Naive thymus-derived CD4-positive, alpha-beta T cell (primary cell): ENCODE measurements at regions not wholly inside any gene's neighbourhood (a gene's known extent, or its start where the extent isn't known, plus 50 kb on each side); places are given as distances from the start of the nearest gene placed in this dataset.
"Not testable (repeated sequence)": the region's sequence is repeated elsewhere in the genome, so short reads cannot be mapped to it uniquely, and the experiment has no call there.

Experiments
- ATAC-seq: fragments of 150-1000 bp; cut with Tn5 transposase; 2 replicates; pipeline ENCODE4 v1.10.0; 2021; ENCODE audit warnings: mild to moderate bottlenecking, moderate library complexity
- CTCF ChIA-PET: fragments of 350-600 bp; sonication (Branson Sonifier 250); formaldehyde crosslinking; loops from one replicate; lab custom pipeline; 2021; ENCODE audit warnings: antibody characterized with exemption; lab: Charles Lee
- POLR2A ChIA-PET: fragments of 350-600 bp; sonication (Branson Sonifier 250); formaldehyde crosslinking; loops from one replicate; lab custom pipeline; 2021; ENCODE audit warnings: antibody characterized with exemption, inconsistent platforms; lab: Charles Lee
- DNase-seq, 9 donors: peaks; one replicate each; pipeline versions ENCODE4 v3.0.0 to v3.0.0-alpha.2; 2020 to 2022; ENCODE audit warnings: mixed read lengths in 1 of 9
- H3K27ac ChIP-seq: one replicate; pipeline ENCODE4 v1.7.0; 2013; ENCODE audit warnings: mild to moderate bottlenecking, low read depth, low read length, moderate library complexity
- H3K27me3 ChIP-seq, 2 donors: one replicate each; pipeline ENCODE4 v1.7.0; 2013; ENCODE audit warnings: low read length in 2 of 2, mild to moderate bottlenecking in 2 of 2, moderate library complexity in 2 of 2; ENCODE audit not compliant: control insufficient read depth in 2 of 2, insufficient read depth in 2 of 2
- H3K36me3 ChIP-seq, 3 experiments: 1 replicate in 2 of 3; 2 replicates in 1 of 3; pipeline ENCODE4 v1.7.0; 2013; ENCODE audit warnings: low read length in 3 of 3, mild to moderate bottlenecking in 3 of 3, moderate library complexity in 1 of 3; ENCODE audit not compliant: insufficient read depth in 3 of 3, control insufficient read depth in 2 of 3
- H3K4me1 ChIP-seq, 2 donors: one replicate each; pipeline ENCODE4 v1.7.0; 2013; ENCODE audit warnings: low read length in 2 of 2, mild to moderate bottlenecking in 2 of 2, moderate library complexity in 1 of 2; ENCODE audit not compliant: control insufficient read depth in 2 of 2, insufficient read depth in 2 of 2
- H3K4me3 ChIP-seq: 2 replicates; pipeline ENCODE4 v1.7.0; 2013; ENCODE audit warnings: mild to moderate bottlenecking, low read length
- H3K9me3 ChIP-seq, 3 experiments: 1 replicate in 2 of 3; 2 replicates in 1 of 3; pipeline ENCODE4 v1.7.0; 2013; ENCODE audit warnings: low read length in 3 of 3; ENCODE audit not compliant: control insufficient read depth in 2 of 3
- H3K27ac Mint-ChIP-seq, 9 donors: one replicate each; pipeline ENCODE4 v1.8.0; 2020 to 2022; ENCODE audit warnings: mixed read lengths in 9 of 9, mild to moderate bottlenecking in 8 of 9, moderate library complexity in 5 of 9, inconsistent platforms in 2 of 9
- H3K27me3 Mint-ChIP-seq, 5 donors: one replicate each; pipeline ENCODE4 v1.8.0; 2021 to 2022; ENCODE audit warnings: mixed read lengths in 5 of 5, mild to moderate bottlenecking in 1 of 5
- H3K36me3 Mint-ChIP-seq, 5 donors: one replicate each; pipeline ENCODE4 v1.8.0; 2020 to 2022; ENCODE audit warnings: mixed read lengths in 5 of 5, mild to moderate bottlenecking in 3 of 5, inconsistent platforms in 1 of 5
- H3K4me1 Mint-ChIP-seq, 7 donors: one replicate each; pipeline ENCODE4 v1.8.0; 2020 to 2022; ENCODE audit warnings: mixed read lengths in 7 of 7, mild to moderate bottlenecking in 3 of 7, inconsistent platforms in 1 of 7
- H3K4me3 Mint-ChIP-seq, 10 donors: one replicate each; pipeline ENCODE4 v1.8.0; 2020 to 2022; ENCODE audit warnings: mild to moderate bottlenecking in 10 of 10, mixed read lengths in 10 of 10, moderate library complexity in 6 of 10, inconsistent platforms in 2 of 10
- H3K9me3 Mint-ChIP-seq, 11 donors: one replicate each; pipeline ENCODE4 v1.8.0; 2020 to 2022; ENCODE audit warnings: mixed read lengths in 11 of 11, mild to moderate bottlenecking in 4 of 11, inconsistent platforms in 1 of 11, moderate library complexity in 1 of 11
- intact Hi-C, 2 donors: fragments of 100-400 bp; cut with micrococcal nuclease; formaldehyde crosslinking; loops; one replicate each; pipeline ENCODE4 v1.15.1; 2023

DNA sequence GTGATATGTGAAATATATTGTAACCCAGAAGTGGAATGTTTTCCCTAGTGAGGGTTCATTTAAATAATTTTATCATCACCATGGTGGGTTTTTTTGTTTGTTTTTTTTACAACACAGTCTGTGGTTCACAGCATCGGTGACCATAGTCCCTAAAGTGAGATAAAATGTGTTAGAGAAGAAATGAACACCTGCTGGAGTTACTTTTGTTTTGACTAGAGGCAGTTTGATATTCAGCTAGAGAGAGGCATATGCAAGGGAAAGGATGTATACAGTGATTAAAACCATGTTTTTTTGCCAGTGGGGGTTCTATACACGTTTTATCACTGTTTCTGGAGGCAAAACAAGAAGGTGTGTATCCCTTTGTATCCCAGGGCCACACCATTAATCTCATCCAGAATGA, 541.5 kb downstream of the PCDH7 start:
- H3K4me3 ChIP-seq, result no peak overlapping the region
- H3K4me3 Mint-ChIP-seq, result no peak overlapping the region
- no peak for DNase-seq
- ChIA-PET POLR2A (no interaction called here), CTCF (no interaction called here)
- no peaks in the 10 kb centered on the region for H3K27me3 ChIP-seq
- H3K27ac Mint-ChIP-seq, result no peak overlapping the region
- no peaks in the 10 kb centered on the region for H3K4me1 ChIP-seq
- H3K4me1 Mint-ChIP-seq, result no peaks in the 10 kb centered on the region
- no peaks in the 10 kb centered on the region for H3K27me3 Mint-ChIP-seq
- H3K36me3 Mint-ChIP-seq, result no peaks in the 10 kb centered on the region
- no peak overlapping the region for H3K27ac ChIP-seq
- no peaks in the 10 kb centered on the region for H3K36me3 ChIP-seq
- peaks cover 0 to 7% (median 0%) of the 10 kb centered on the region in 3 experiments for H3K9me3 ChIP-seq
- intact Hi-C loops, result no loop called here
- peaks cover 0 to 21% (median 10%) of the 10 kb centered on the region in 11 donors for H3K9me3 Mint-ChIP-seq
- no peak for ATAC-seq

DNA sequence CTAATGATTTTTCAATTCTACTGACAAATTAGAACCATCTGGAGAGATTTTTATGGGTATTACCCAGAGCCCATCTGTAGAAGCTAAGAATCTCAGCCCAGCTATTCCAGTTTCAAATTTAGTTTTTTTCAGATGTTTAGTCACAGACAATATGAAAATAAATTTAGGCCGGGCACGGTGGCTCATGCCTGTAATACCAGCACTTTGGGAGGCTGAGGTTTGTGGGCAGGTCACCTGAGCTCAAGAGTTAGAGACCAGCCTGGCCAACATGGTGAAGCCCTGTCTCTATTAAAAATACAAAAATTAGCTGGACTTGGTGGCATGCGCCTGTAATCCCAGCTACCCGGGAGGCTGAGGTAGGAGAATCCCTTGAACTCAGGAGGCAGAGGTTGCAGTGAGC, 545.9 kb downstream of the PCDH7 start:
- DNase-seq, H3K4me1 ChIP-seq, H3K27me3 Mint-ChIP-seq, intact Hi-C loops, H3K4me3 ChIP-seq, H3K27me3 ChIP-seq, CTCF ChIA-PET, H3K36me3 ChIP-seq, H3K36me3 Mint-ChIP-seq, ATAC-seq, H3K27ac Mint-ChIP-seq, H3K9me3 ChIP-seq, H3K4me3 Mint-ChIP-seq, H3K27ac ChIP-seq, POLR2A ChIA-PET, H3K4me1 Mint-ChIP-seq: not testable (repeated sequence)
- peaks cover 1 to 12% (median 4%) of the 10 kb centered on the region in 11 donors for H3K9me3 Mint-ChIP-seq

DNA sequence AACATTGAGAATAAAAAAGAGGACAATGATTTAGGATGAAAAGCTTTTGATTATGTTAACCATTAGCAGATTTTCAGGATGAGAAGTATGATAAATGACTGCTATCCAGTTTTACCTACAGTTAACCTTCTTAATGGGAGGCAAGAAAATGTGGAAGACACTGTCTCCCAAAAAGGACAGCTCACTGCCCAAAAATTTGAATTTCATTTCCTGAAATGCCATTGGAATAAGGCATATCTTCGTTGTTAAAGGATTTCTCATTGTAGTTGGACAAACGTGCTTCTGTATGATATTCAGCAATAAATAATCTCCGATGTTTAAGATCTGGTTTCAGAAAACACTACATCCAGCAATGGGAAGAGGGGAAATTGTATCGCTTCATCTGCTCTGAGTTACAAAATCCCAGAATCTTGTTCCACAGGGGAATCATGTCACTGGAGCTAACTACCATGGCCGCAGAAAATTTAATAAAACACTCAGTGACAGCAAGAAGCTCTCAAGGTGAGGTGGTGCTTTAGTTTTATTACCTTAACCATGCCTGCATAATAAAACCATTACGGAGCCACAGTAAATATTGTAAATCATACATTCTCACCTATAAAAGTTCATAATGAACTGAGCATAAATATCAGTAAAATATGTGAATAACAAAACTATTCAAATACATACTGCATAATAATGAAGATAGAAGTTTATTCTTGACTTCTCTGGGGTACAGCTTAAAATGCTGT, 552.3 kb downstream of the PCDH7 start:
- no peak for ATAC-seq
- H3K4me1 Mint-ChIP-seq, result no peaks in the 10 kb centered on the region
- Histone ChIP-seq H3K4me3 (no peak overlapping the region), H3K36me3 (no peaks in the 10 kb centered on the region), H3K27ac (no peak overlapping the region), H3K27me3 (no peaks in the 10 kb centered on the region), H3K9me3 (no peaks in the 10 kb centered on the region), H3K4me1 (no peaks in the 10 kb centered on the region)
- intact Hi-C loops, result no loop called here
- no peak overlapping the region for H3K27ac Mint-ChIP-seq
- DNase-seq, result no peak
- H3K27me3 Mint-ChIP-seq, result no peaks in the 10 kb centered on the region
- ChIA-PET POLR2A (no interaction called here), CTCF (no interaction called here)
- H3K4me3 Mint-ChIP-seq, result no peak overlapping the region
- H3K9me3 Mint-ChIP-seq, result peaks cover 1 to 9% (median 5%) of the 10 kb centered on the region in 11 donors
- no peaks in the 10 kb centered on the region for H3K36me3 Mint-ChIP-seq

DNA sequence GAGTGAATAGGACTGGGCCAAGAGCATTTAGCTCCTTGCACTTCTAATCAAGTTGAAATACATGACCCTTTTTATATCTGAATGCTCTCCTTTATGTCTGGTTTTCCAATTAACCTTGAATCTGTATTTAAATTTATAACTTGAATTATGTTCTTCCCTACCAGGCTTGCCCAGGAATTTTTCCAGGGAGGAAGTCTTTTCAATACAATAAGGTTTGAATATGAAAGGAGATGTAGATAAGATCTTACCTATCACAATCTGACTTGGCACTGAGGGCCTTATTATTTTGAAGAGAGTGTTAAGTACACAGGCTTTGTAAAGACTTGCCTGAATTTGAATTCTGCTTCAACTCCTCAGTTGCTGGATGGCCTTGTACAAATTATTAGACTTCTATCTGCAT, 555.7 kb downstream of the PCDH7 start:
- intact Hi-C loops, result no loop called here
- H3K9me3 ChIP-seq, result no peaks in the 10 kb centered on the region
- Mint-ChIP-seq H3K4me3 (no peak overlapping the region), H3K27me3 (no peaks in the 10 kb centered on the region), H3K36me3 (no peaks in the 10 kb centered on the region), H3K4me1 (no peaks in the 10 kb centered on the region), H3K27ac (no peak overlapping the region), H3K9me3 (peaks cover 0 to 16% (median 6%) of the 10 kb centered on the region in 11 donors)
- H3K27me3 ChIP-seq, result no peaks in the 10 kb centered on the region
- ATAC-seq, result no peak
- CTCF ChIA-PET, result no interaction called here
- POLR2A ChIA-PET, result no interaction called here
- H3K4me1 ChIP-seq, result no peaks in the 10 kb centered on the region
- no peak overlapping the region for H3K27ac ChIP-seq
- no peak overlapping the region for H3K4me3 ChIP-seq
- no peak for DNase-seq
- no peaks in the 10 kb centered on the region for H3K36me3 ChIP-seq

DNA sequence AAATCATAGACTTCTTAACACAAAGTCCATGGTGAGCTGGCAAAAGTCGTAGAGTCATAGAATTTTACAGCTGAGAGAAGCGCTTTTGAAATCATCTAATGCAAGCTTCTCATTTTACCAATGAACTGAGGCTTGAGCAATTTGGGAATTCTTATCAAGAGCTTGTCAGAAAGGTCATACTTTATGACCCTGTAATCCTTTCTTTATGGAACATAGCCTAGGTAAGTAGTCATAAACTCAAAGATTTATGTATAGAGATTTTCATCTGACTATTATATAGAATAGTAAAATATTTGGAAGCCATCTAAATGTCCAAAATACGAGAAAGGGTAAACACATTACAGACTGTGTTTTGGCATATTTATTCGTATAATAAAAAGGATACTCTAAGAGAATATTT, 563.5 kb downstream of the PCDH7 start:
- POLR2A ChIA-PET, result no interaction called here
- no peak for ATAC-seq

DNA sequence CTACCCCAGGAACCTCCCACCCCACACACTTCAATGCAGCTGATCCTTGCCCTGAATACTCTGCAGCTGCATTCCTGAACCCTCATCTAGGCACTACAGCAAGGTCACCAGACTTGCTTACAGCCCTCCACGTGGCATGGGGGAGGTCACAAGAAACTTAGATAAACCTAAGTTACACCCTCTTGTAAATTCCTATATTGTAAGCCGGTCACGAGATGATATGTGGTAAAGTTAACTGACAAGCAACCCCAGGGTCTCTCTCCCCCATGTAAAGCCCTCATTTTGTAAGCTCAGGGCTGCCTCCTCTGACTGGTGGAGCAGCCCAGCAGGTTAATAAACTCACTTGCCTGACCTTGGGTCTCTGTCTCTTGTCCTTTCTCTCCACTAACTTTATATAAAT, 570.7 kb downstream of the PCDH7 start:
- no peak overlapping the region for H3K27ac ChIP-seq

More for the DNA sequence above, 563.5 kb downstream of the PCDH7 start:
- intact Hi-C loops, result no loop called here
- Histone ChIP-seq H3K4me1 (no peaks in the 10 kb centered on the region), H3K4me3 (no peak overlapping the region), H3K9me3 (no peaks in the 10 kb centered on the region), H3K27ac (no peak overlapping the region), H3K27me3 (no peaks in the 10 kb centered on the region), H3K36me3 (no peaks in the 10 kb centered on the region)
- Mint-ChIP-seq H3K4me3 (no peak overlapping the region), H3K27me3 (no peaks in the 10 kb centered on the region), H3K4me1 (no peaks in the 10 kb centered on the region), H3K9me3 (peaks cover 0 to 17% (median 5%) of the 10 kb centered on the region in 11 donors), H3K27ac (no peak overlapping the region), H3K36me3 (no peaks in the 10 kb centered on the region)
- CTCF ChIA-PET, result no interaction called here
- DNase-seq, result no peak

DNA sequence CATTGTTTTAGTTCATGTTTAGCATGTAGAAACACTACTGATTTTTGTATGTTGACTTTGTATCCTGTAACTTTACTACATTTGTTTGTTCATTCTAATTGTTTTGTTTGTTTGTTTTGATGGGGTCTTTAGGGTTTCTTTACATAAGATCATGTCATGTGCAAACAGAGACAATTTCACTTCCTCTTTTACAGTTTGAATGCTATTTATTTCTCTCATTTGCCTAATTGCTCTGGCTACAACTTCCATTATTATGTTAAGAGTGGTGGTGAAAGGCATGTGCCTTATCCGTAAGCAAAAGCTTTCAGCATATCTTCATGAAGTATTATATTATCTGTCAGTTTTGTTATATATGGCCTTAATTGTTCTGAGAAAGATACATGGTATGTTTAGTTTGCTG, 571.1 kb downstream of the PCDH7 start:
- intact Hi-C loops, result no loop called here
- no peaks in the 10 kb centered on the region for H3K36me3 ChIP-seq
- H3K9me3 ChIP-seq, result no peaks in the 10 kb centered on the region
- H3K27me3 ChIP-seq, result no peaks in the 10 kb centered on the region
- Mint-ChIP-seq H3K4me1 (no peaks in the 10 kb centered on the region), H3K4me3 (no peak overlapping the region), H3K9me3 (peaks cover 0 to 31% (median 9%) of the 10 kb centered on the region in 11 donors), H3K27ac (no peak overlapping the region), H3K36me3 (no peaks in the 10 kb centered on the region), H3K27me3 (no peaks in the 10 kb centered on the region)
- DNase-seq (no peak), ATAC-seq (no peak)
- H3K27ac ChIP-seq, result no peak overlapping the region
- H3K4me1 ChIP-seq, result no peaks in the 10 kb centered on the region
- POLR2A ChIA-PET, result no interaction called here
- CTCF ChIA-PET, result no interaction called here
- no peak overlapping the region for H3K4me3 ChIP-seq

More for the DNA sequence above, 570.7 kb downstream of the PCDH7 start:
- Mint-ChIP-seq H3K36me3 (no peaks in the 10 kb centered on the region), H3K4me3 (no peak overlapping the region), H3K4me1 (no peaks in the 10 kb centered on the region), H3K27ac (no peak overlapping the region), H3K9me3 (peaks cover 0 to 31% (median 9%) of the 10 kb centered on the region in 11 donors), H3K27me3 (no peaks in the 10 kb centered on the region)
- ChIA-PET CTCF (no interaction called here), POLR2A (no interaction called here)
- H3K4me3 ChIP-seq, result no peak overlapping the region
- DNase-seq (no peak), ATAC-seq (no peak)
- H3K36me3 ChIP-seq, result no peaks in the 10 kb centered on the region
- intact Hi-C loops, result no loop called here
- no peaks in the 10 kb centered on the region for H3K9me3 ChIP-seq
- H3K4me1 ChIP-seq, result no peaks in the 10 kb centered on the region
- no peaks in the 10 kb centered on the region for H3K27me3 ChIP-seq
